OCI-LY1 (cell line): ENCODE measurements at regions not wholly inside any gene's neighbourhood (a gene's known extent, or its start where the extent isn't known, plus 50 kb on each side); places are given as distances from the start of the nearest gene placed in this dataset.

ENCODE experiments used
- EZH2 ChIP-seq: fragments of 200-600 bp; sonication (generic), shearing (Covaris generic); IDR thresholded peaks from 2 replicates; pipeline ENCODE4 v1.8.0; 2017; ENCODE audit warnings: borderline replicate concordance, mixed run types, mild to moderate bottlenecking, antibody characterized with exemption, low read length, moderate library complexity, mixed read lengths
- TF ChIP-seq, protein P1 (sequence below): fragments of 200-600 bp; sonication (generic), shearing (Covaris generic); IDR thresholded peaks from 2 replicates; pipeline ENCODE4 v1.5.1; 2017; ENCODE audit warnings: mild to moderate bottlenecking, antibody characterized with exemption, low read length, moderate library complexity, mixed read lengths

DNA sequence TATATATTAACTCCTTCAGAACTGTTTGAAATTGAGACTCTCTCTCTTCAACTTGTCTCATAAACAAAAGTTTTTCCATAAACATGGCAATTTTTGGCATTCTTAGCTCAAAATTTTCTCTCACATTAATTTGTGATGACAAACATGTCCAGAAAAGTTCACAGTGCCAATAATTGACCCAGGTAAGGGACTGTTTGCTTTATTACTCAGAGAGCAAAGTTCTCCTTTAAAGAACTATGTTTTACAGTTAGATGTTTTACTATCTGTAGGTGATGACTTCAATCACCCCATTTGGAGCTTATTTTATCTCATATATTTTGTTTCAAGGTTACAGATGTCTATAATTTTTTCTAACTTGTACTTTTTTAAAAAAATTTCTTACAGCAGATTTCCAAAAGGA lies 855.6 kb downstream of the SLC16A7 start:
- TF ChIP-seq, protein P1, sequence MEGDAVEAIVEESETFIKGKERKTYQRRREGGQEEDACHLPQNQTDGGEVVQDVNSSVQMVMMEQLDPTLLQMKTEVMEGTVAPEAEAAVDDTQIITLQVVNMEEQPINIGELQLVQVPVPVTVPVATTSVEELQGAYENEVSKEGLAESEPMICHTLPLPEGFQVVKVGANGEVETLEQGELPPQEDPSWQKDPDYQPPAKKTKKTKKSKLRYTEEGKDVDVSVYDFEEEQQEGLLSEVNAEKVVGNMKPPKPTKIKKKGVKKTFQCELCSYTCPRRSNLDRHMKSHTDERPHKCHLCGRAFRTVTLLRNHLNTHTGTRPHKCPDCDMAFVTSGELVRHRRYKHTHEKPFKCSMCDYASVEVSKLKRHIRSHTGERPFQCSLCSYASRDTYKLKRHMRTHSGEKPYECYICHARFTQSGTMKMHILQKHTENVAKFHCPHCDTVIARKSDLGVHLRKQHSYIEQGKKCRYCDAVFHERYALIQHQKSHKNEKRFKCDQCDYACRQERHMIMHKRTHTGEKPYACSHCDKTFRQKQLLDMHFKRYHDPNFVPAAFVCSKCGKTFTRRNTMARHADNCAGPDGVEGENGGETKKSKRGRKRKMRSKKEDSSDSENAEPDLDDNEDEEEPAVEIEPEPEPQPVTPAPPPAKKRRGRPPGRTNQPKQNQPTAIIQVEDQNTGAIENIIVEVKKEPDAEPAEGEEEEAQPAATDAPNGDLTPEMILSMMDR, result no peak
- TF ChIP-seq EZH2, result no peak
